ENCODE measurements at regions not wholly inside any gene's neighbourhood (a gene's known extent, or its start where the extent isn't known, plus 50 kb on each side); places are given as distances from the start of the nearest gene placed in this dataset.

DNA sequence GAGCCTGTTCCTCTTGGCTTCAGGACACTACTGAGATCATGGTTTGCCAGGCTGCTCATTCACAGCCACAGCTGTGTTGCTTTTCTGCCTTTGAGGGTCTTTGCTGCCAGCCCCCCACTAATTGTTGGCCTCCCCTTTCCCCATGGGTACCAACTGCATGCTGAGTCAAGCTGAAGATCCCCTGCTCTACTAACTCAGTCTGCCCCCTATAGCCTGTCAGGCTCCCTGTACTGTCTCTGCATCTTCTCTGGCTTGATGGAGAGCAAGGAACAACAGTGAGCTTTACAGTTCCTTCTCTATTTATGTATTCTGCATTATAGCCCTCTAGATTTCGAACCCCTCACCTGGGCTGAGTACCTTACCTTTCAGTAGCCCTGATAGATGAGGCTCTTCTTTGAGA, 257.6 kb upstream of the CADM1 start:
- no peaks in the 10 kb centered on the region for H3K9me3 ChIP-seq (ENCODE audit: low read length)
- no TSS peak for BruUV-seq (replicated peaks)
- H3K4me2 ChIP-seq (ENCODE audit: low read depth, low read length): no peak overlapping the region
- in situ Hi-C loops (cut with HindIII; ENCODE audit: extremely low pct_ligation_motif_present, low pct_unique_long_range_greater_than_20kb) (no loop called here), intact Hi-C loops (cut with micrococcal nuclease; ENCODE audit: unreplicated experiment) (no loop called here)
- no peak overlapping the region for H3K27ac ChIP-seq (ENCODE audit: extremely low read length, insufficient read depth, low read length)
- no peaks in the 10 kb centered on the region for H3K79me2 ChIP-seq (ENCODE audit: insufficient read depth, low read length)
- FAIRE-seq (no peak), ATAC-seq (no peak), DNase-seq (ENCODE audit: low spot score) (no peak)
- H3K4me1 ChIP-seq (ENCODE audit: insufficient read depth, low read length): no peaks in the 10 kb centered on the region
- no peaks in the 10 kb centered on the region for H4K20me1 ChIP-seq (ENCODE audit: insufficient read depth, low read length)
- ChIA-PET POLR2A (no interaction called here), CTCF (ENCODE audit: low intra/inter-chr PET ratio, low total read pairs) (no interaction called here)
- no peak overlapping the region for H2AFZ ChIP-seq (ENCODE audit: low read length)
- peaks cover 7 to 45% of the 10 kb centered on the region in 2 experiments for H3K27me3 ChIP-seq (ENCODE audit: control insufficient read depth in 1 of 2, insufficient read depth in 2 of 2, low read length in 2 of 2)
- H3K4me3 ChIP-seq (replicated peaks in 1 of 3; ENCODE audit: insufficient read depth in 1 of 3, low read depth in 2 of 3, low read length in 3 of 3): no peak overlapping the region
- 0% methylated on average over 1 of the region's 1 CpG for WGBS (ENCODE audit: low lambda C conversion rate)
- H3K36me3 ChIP-seq (replicated peaks in 1 of 2; ENCODE audit: control insufficient read depth in 1 of 2, insufficient read depth in 2 of 2, low read length in 2 of 2): no peaks in the 10 kb centered on the region
- no peak overlapping the region for H3K9ac ChIP-seq (ENCODE audit: insufficient read depth, low read depth, low read length)
- TF ChIP-seq JUN (CRISPR knock-in tag; IDR thresholded peaks at IDR 0.05) (no peak), ZSCAN29 (CRISPR knock-in tag; conservative IDR thresholded peaks at IDR 0.05) (no peak), ZNF431 (CRISPR knock-in tag; IDR thresholded peaks at IDR 0.05; ENCODE audit: borderline replicate concordance, low read depth) (no peak), CCDC6 (CRISPR knock-in tag; IDR thresholded peaks at IDR 0.05) (no peak), RAD51 (IDR thresholded peaks at IDR 0.05; ENCODE audit: borderline replicate concordance) (no peak), MLLT10 (CRISPR knock-in tag; IDR thresholded peaks at IDR 0.05) (no peak), ZNF788 (CRISPR knock-in tag; IDR thresholded peaks at IDR 0.05; ENCODE audit: borderline replicate concordance) (no peak), HCFC1 (IDR thresholded peaks at IDR 0.05; ENCODE audit: low read depth, low read length) (no peak)
- TF ChIP-seq, protein P1, sequence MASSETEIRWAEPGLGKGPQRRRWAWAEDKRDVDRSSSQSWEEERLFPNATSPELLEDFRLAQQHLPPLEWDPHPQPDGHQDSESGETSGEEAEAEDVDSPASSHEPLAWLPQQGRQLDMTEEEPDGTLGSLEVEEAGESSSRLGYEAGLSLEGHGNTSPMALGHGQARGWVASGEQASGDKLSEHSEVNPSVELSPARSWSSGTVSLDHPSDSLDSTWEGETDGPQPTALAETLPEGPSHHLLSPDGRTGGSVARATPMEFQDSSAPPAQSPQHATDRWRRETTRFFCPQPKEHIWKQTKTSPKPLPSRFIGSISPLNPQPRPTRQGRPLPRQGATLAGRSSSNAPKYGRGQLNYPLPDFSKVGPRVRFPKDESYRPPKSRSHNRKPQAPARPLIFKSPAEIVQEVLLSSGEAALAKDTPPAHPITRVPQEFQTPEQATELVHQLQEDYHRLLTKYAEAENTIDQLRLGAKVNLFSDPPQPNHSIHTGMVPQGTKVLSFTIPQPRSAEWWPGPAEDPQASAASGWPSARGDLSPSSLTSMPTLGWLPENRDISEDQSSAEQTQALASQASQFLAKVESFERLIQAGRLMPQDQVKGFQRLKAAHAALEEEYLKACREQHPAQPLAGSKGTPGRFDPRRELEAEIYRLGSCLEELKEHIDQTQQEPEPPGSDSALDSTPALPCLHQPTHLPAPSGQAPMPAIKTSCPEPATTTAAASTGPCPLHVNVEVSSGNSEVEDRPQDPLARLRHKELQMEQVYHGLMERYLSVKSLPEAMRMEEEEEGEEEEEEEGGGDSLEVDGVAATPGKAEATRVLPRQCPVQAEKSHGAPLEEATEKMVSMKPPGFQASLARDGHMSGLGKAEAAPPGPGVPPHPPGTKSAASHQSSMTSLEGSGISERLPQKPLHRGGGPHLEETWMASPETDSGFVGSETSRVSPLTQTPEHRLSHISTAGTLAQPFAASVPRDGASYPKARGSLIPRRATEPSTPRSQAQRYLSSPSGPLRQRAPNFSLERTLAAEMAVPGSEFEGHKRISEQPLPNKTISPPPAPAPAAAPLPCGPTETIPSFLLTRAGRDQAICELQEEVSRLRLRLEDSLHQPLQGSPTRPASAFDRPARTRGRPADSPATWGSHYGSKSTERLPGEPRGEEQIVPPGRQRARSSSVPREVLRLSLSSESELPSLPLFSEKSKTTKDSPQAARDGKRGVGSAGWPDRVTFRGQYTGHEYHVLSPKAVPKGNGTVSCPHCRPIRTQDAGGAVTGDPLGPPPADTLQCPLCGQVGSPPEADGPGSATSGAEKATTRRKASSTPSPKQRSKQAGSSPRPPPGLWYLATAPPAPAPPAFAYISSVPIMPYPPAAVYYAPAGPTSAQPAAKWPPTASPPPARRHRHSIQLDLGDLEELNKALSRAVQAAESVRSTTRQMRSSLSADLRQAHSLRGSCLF (CRISPR knock-in tag; IDR thresholded peaks at IDR 0.05; ENCODE audit: borderline replicate concordance): no peak
- TF ChIP-seq, protein P2, sequence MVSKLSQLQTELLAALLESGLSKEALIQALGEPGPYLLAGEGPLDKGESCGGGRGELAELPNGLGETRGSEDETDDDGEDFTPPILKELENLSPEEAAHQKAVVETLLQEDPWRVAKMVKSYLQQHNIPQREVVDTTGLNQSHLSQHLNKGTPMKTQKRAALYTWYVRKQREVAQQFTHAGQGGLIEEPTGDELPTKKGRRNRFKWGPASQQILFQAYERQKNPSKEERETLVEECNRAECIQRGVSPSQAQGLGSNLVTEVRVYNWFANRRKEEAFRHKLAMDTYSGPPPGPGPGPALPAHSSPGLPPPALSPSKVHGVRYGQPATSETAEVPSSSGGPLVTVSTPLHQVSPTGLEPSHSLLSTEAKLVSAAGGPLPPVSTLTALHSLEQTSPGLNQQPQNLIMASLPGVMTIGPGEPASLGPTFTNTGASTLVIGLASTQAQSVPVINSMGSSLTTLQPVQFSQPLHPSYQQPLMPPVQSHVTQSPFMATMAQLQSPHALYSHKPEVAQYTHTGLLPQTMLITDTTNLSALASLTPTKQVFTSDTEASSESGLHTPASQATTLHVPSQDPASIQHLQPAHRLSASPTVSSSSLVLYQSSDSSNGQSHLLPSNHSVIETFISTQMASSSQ (IDR thresholded peaks at IDR 0.05; ENCODE audit: low read depth): no peak
- TF ChIP-seq, protein P2 (CRISPR knock-in tag; IDR thresholded peaks at IDR 0.05; ENCODE audit: borderline replicate concordance): no peak
- TF ChIP-seq, protein P3, sequence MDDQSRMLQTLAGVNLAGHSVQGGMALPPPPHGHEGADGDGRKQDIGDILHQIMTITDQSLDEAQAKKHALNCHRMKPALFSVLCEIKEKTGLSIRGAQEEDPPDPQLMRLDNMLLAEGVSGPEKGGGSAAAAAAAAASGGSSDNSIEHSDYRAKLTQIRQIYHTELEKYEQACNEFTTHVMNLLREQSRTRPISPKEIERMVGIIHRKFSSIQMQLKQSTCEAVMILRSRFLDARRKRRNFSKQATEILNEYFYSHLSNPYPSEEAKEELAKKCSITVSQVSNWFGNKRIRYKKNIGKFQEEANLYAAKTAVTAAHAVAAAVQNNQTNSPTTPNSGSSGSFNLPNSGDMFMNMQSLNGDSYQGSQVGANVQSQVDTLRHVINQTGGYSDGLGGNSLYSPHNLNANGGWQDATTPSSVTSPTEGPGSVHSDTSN (CRISPR knock-in tag; IDR thresholded peaks at IDR 0.05; ENCODE audit: borderline replicate concordance): no peak

Measured in HepG2 (cell line).